Kidney (tissue), 13 donors: ENCODE measurements at regions not wholly inside any gene's neighbourhood (a gene's known extent, or its start where the extent isn't known, plus 50 kb on each side); places are given as distances from the start of the nearest gene placed in this dataset.
"Not testable (repeated sequence)": the region's sequence is repeated elsewhere in the genome, so short reads cannot be mapped to it uniquely, and the experiment has no call there.

ENCODE experiments used
- DNase-seq, 5 donors: peaks; one replicate each; pipeline ENCODE4 v3.0.0-alpha.2; 2013 to 2020
- FAIRE-seq: peaks from 2 replicates; lab custom pipeline; 2012; peaks lifted over from hg19 to GRCh38; lab: Jason Lieb, UNC
- H3K27ac ChIP-seq, 2 donors: one replicate each; pipeline ENCODE4 v1.7.0; 2013; ENCODE audit warnings: low read depth in 2 of 2, low read length in 2 of 2, inconsistent platforms in 1 of 2
- H3K27me3 ChIP-seq: one replicate; pipeline ENCODE4 v1.7.1; 2013; ENCODE audit warnings: low read length, inconsistent platforms; ENCODE audit not compliant: control insufficient read depth, insufficient read depth
- H3K36me3 ChIP-seq, 3 donors: one replicate each; pipeline versions ENCODE4 v1.7.0 to v1.7.1; 2013; ENCODE audit warnings: low read length in 3 of 3, control low read depth in 1 of 3, inconsistent platforms in 1 of 3; ENCODE audit not compliant: insufficient read depth in 3 of 3, control insufficient read depth in 2 of 3
- H3K4me1 ChIP-seq, 3 donors: one replicate each; pipeline versions ENCODE4 v1.7.0 to v1.7.1; 2013; ENCODE audit warnings: low read length in 3 of 3, inconsistent platforms in 1 of 3, low read depth in 1 of 3; ENCODE audit not compliant: control insufficient read depth in 2 of 3, insufficient read depth in 2 of 3
- H3K4me3 ChIP-seq, 3 donors: one replicate each; pipeline versions ENCODE4 v1.7.0 to v1.8.1; 2013; ENCODE audit warnings: low read length in 3 of 3, control low read depth in 1 of 3, inconsistent platforms in 1 of 3
- H3K9ac ChIP-seq, 3 donors: one replicate each; pipeline versions ENCODE4 v1.7.0 to v1.7.1; 2013; ENCODE audit warnings: low read length in 3 of 3, control low read depth in 1 of 3, inconsistent platforms in 1 of 3
- H3K9me3 ChIP-seq, 3 donors: one replicate each; pipeline versions ENCODE4 v1.7.0 to v1.7.1; 2013; ENCODE audit warnings: low read length in 3 of 3, control low read depth in 1 of 3, inconsistent platforms in 1 of 3; ENCODE audit not compliant: control insufficient read depth in 2 of 3, insufficient read depth in 1 of 3
- intact Hi-C: fragments of 100-400 bp; cut with DNase I; formaldehyde crosslinking; loops from one replicate; pipeline ENCODE4 v1.11.1; 2022
- TF ChIP-seq, protein P1 (sequence below): IDR thresholded peaks from 3 replicates; pipeline ENCODE4 v1.5.1; 2012; ENCODE audit warnings: mild to moderate bottlenecking, moderate library complexity, borderline replicate concordance; ENCODE audit not compliant: insufficient read depth; ENCODE audit errors: extremely low read depth
- donor health status: control.
- donor health status: control.
- donor health status: control.
- donor health status: control.
- donor health status: control.
- donor health status: DM: yes; HTN: yes; CAD: no.
- donor health status: Normal renal cell carcinoma (clear cell type).

DNA sequence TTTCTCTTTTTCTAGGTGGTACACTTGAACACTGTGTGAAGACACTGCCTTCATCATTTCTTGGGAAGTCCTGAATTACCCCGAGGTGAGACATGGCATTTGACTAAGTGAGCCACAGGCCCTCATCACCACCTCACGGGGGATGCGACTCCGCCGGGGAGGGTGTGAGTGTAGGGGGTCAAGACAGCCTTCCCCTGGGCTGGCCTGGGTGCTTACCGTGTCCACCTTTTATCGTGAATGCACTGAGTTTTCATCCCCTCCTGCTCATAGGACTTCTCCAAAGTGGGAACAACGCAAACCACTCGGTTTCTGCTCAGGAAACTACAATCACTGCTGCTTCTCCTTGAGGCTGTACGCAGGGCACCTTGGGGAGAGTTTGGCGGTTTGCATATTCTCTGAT lies 176.9 kb downstream of the SH2D4B start:
- DNase-seq = no peak

DNA sequence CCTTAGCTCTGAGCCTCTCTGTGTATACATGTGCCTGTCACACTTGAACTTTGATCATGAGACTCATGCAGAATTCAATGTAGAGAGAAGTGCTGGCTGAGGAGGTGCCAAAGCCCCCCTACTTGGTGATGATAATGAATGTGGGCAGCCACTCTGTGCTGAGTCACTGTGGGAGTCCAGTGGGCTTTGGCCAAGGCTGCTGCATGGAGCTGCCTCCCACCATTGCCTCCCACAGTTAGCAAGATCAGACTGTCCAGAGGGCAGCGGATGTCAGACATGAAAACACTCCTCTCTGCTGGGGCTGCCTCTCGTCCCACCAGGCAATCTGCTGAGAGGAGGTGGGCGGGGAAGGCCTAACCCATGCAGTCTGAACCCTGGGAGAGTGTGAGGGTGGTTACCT lies 180.3 kb downstream of the SH2D4B start:
- H3K4me3 ChIP-seq = no peak overlapping the region
- H3K27ac ChIP-seq = no peak overlapping the region
- H3K4me1 ChIP-seq = no peaks in the 10 kb centered on the region
- DNase-seq (peak in 1 of 5 donors; percentile 35), FAIRE-seq (no peak)
- H3K9me3 ChIP-seq = no peaks in the 10 kb centered on the region
- TF ChIP-seq, protein P1, sequence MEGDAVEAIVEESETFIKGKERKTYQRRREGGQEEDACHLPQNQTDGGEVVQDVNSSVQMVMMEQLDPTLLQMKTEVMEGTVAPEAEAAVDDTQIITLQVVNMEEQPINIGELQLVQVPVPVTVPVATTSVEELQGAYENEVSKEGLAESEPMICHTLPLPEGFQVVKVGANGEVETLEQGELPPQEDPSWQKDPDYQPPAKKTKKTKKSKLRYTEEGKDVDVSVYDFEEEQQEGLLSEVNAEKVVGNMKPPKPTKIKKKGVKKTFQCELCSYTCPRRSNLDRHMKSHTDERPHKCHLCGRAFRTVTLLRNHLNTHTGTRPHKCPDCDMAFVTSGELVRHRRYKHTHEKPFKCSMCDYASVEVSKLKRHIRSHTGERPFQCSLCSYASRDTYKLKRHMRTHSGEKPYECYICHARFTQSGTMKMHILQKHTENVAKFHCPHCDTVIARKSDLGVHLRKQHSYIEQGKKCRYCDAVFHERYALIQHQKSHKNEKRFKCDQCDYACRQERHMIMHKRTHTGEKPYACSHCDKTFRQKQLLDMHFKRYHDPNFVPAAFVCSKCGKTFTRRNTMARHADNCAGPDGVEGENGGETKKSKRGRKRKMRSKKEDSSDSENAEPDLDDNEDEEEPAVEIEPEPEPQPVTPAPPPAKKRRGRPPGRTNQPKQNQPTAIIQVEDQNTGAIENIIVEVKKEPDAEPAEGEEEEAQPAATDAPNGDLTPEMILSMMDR = no peak
- no peaks in the 10 kb centered on the region for H3K36me3 ChIP-seq
- intact Hi-C loops = no loop called here
- no peaks in the 10 kb centered on the region for H3K27me3 ChIP-seq
- H3K9ac ChIP-seq = no peak overlapping the region

More for the DNA sequence above, 176.9 kb downstream of the SH2D4B start:
- H3K27ac ChIP-seq = no peak overlapping the region
- H3K9ac ChIP-seq = no peak overlapping the region
- FAIRE-seq = no peak
- TF ChIP-seq, protein P1 = no peak
- no peaks in the 10 kb centered on the region for H3K27me3 ChIP-seq
- H3K36me3 ChIP-seq = no peaks in the 10 kb centered on the region
- H3K9me3 ChIP-seq = no peaks in the 10 kb centered on the region
- no peaks in the 10 kb centered on the region for H3K4me1 ChIP-seq
- no peak overlapping the region for H3K4me3 ChIP-seq
- intact Hi-C loops = no loop called here

DNA sequence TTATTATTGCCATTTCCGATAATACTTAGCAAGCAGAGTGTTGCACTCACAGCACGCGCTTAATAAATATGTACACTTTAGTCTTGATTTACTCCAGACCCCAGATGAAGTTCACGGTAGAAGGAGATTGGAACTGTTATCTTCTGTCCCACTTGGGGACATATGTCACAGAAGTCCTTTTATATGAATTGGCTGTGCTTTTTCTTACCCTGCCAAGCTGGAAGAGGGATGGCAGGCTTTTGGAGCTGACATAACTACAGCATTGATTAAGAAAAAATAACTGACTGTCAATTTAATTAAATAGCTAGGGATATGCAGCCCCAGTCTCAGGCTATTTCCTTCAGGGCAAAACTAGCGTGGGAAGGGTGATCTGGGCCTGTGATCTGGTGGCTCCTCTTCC lies 182.2 kb downstream of the SH2D4B start:
- Histone ChIP-seq H3K9me3 (no peaks in the 10 kb centered on the region), H3K27ac (no peak overlapping the region), H3K9ac (no peak overlapping the region), H3K27me3 (no peaks in the 10 kb centered on the region), H3K4me1 (no peaks in the 10 kb centered on the region), H3K4me3 (no peak overlapping the region), H3K36me3 (no peaks in the 10 kb centered on the region)
- no peak for FAIRE-seq
- TF ChIP-seq, protein P1 = no peak
- peak in 1 of 5 donors; percentile 27 for DNase-seq
- intact Hi-C loops = no loop called here

DNA sequence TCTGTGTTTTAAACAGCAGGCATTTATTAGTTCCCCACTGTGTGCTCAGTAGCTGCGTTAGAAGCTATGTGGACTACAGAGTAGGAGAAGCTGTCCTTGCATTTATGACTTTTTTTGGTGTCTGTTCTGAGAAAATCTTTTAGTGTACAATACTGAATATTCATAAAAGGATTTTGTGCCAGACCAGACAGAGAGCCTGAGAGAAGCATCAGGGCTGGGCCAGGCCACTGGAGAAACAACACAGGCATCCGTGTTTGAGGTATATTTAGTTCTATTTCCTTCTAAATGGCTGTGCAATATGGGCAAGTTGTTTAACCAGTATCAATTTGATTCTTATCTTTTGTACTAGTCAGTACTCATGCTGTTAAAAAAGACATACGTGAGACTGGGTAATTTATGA lies 182.8 kb downstream of the SH2D4B start:
- TF ChIP-seq, protein P1 = no peak
- no peak for DNase-seq

DNA sequence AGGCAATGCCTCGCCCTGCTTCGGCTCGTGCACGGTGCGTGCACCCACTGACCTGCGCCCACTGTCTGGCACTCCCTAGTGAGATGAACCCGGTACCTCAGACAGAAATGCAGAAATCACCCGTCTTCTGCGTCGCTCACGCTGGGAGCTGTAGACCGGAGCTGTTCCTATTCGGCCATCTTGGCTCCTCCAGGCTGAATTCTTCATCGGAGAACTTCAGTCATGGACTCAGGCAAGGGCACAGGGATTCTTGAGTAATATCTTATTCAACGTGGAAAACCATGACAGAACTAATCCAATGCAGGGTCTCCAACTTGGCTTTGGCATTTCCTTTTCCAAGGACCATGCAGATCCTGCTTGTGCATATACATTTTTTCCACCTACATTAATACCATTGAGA lies 190.7 kb downstream of the SH2D4B start:
- H3K27ac ChIP-seq, FAIRE-seq, H3K4me3 ChIP-seq, H3K27me3 ChIP-seq, DNase-seq, H3K9ac ChIP-seq, H3K4me1 ChIP-seq, H3K9me3 ChIP-seq, intact Hi-C loops, H3K36me3 ChIP-seq: not testable (repeated sequence)

More for the DNA sequence above, 182.8 kb downstream of the SH2D4B start:
- Histone ChIP-seq H3K4me3 (no peak overlapping the region), H3K27me3 (no peaks in the 10 kb centered on the region), H3K27ac (no peak overlapping the region), H3K9ac (no peak overlapping the region), H3K36me3 (no peaks in the 10 kb centered on the region), H3K9me3 (no peaks in the 10 kb centered on the region), H3K4me1 (no peaks in the 10 kb centered on the region)
- intact Hi-C loops = no loop called here
- FAIRE-seq = no peak
